ENCODE measurements at regions not wholly inside any gene's neighbourhood (a gene's known extent, or its start where the extent isn't known, plus 50 kb on each side); places are given as distances from the start of the nearest gene placed in this dataset.

- TF ChIP-seq CTCF (IDR thresholded peaks at IDR 0.05) (no peak), POLR2AphosphoS5 (IDR thresholded peaks at IDR 0.05) (no peak), POLR2A (IDR thresholded peaks at IDR 0.05) (no peak), EP300 (IDR thresholded peaks at IDR 0.05; ENCODE audit: low read depth) (no peak)
Observed at GRCh38 chr2:7683708-7684107, 766.5 kb downstream of the RNF144A start.
